ENCODE measurements at regions not wholly inside any gene's neighbourhood (a gene's known extent, or its start where the extent isn't known, plus 50 kb on each side); places are given as distances from the start of the nearest gene placed in this dataset.

DNA sequence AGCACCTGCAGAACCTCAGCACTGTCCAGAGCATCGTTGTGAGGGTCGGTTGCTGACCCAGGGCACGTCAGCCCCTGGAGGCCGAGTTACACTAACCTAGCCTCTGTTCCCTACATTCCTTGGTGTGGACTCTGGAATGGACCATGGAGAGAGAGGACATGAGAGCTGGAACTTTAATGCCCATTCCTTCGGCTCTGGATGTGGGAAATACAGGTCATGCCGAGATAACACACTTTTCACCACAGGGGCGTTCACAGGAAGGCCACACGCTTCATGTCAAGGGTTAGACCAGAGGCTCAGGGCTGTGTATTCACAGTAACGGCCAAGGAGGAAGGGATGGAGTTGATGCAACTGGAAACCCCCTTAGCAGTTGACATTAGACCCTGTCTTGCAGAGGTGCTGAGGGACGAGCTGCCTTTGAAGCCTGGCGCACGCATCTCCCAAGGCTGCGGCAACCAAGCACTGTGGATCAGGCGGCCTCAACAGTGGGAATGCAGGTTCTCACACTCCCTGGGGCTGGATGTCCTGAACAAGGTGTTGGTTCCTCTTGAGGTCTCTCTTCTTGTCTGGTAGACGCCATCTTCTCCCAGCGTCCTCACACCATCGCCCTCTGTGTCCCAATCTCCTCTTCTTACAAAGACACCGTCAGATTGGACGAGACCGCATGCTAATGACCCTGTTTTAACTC is 245.2 kb downstream of the KLF6 start:
- TF ChIP-seq, protein P1, sequence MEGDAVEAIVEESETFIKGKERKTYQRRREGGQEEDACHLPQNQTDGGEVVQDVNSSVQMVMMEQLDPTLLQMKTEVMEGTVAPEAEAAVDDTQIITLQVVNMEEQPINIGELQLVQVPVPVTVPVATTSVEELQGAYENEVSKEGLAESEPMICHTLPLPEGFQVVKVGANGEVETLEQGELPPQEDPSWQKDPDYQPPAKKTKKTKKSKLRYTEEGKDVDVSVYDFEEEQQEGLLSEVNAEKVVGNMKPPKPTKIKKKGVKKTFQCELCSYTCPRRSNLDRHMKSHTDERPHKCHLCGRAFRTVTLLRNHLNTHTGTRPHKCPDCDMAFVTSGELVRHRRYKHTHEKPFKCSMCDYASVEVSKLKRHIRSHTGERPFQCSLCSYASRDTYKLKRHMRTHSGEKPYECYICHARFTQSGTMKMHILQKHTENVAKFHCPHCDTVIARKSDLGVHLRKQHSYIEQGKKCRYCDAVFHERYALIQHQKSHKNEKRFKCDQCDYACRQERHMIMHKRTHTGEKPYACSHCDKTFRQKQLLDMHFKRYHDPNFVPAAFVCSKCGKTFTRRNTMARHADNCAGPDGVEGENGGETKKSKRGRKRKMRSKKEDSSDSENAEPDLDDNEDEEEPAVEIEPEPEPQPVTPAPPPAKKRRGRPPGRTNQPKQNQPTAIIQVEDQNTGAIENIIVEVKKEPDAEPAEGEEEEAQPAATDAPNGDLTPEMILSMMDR (IDR thresholded peaks at IDR 0.05; ENCODE audit: unreplicated experiment) = no peak
- H3K27me3 Mint-ChIP-seq (ENCODE audit: low read depth) = no peaks in the 10 kb centered on the region
- no peak for DNase-seq (ENCODE audit: low spot score in 2 of 2, unreplicated experiment in 2 of 2)
- H3K27ac Mint-ChIP-seq = no peak overlapping the region
- no peak overlapping the region for H3K4me3 Mint-ChIP-seq
- no peaks in the 10 kb centered on the region for H3K36me3 Mint-ChIP-seq
- no peaks in the 10 kb centered on the region for H3K9me3 Mint-ChIP-seq
- H3K4me1 Mint-ChIP-seq = peaks cover 21% of the 10 kb centered on the region

- Mint-ChIP-seq H3K4me1 (peaks cover 21% of the 10 kb centered on the region), H3K4me3 (no peak overlapping the region), H3K27me3 (ENCODE audit: low read depth) (no peaks in the 10 kb centered on the region), H3K36me3 (no peaks in the 10 kb centered on the region), H3K9me3 (no peaks in the 10 kb centered on the region), H3K27ac (peak overlapping the region; percentile 92)
- TF ChIP-seq, protein P1 (IDR thresholded peaks at IDR 0.05; ENCODE audit: unreplicated experiment) = no peak
- DNase-seq (ENCODE audit: low spot score in 2 of 2, unreplicated experiment in 2 of 2) = no peak
Observed at GRCh38 chr10:3538656-3539531, 246.1 kb downstream of the KLF6 start.

DNA sequence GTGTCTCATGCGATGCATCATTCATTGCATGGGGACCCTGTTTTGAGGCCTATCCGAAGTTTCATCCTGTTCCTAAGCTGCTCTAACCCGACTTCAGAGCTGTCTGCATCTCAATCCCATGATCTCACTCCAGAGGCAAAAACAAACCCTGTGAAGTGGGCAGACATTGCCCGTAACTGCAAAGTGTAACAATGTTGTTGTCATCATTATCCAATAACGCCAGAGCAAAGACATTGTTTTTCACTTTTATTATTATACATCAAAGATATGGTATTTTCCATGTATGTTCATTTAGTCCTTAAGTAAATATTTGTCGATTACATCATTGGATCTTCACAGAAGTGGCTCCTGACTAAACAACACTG is 246.7 kb downstream of the KLF6 start:
- TF ChIP-seq, protein P1 (IDR thresholded peaks at IDR 0.05; ENCODE audit: unreplicated experiment) = no peak
- no peaks in the 10 kb centered on the region for H3K27me3 Mint-ChIP-seq (ENCODE audit: low read depth)
- no peak for DNase-seq (ENCODE audit: low spot score in 2 of 2, unreplicated experiment in 2 of 2)
- H3K9me3 Mint-ChIP-seq = no peaks in the 10 kb centered on the region
- H3K4me3 Mint-ChIP-seq = no peak overlapping the region
- peak overlapping the region; percentile 92 for H3K27ac Mint-ChIP-seq
- no peaks in the 10 kb centered on the region for H3K36me3 Mint-ChIP-seq
- peaks cover 21% of the 10 kb centered on the region for H3K4me1 Mint-ChIP-seq

- Mint-ChIP-seq H3K27ac (no peak overlapping the region), H3K9me3 (no peaks in the 10 kb centered on the region), H3K27me3 (ENCODE audit: low read depth) (no peaks in the 10 kb centered on the region), H3K4me3 (no peak overlapping the region), H3K4me1 (peaks cover 17% of the 10 kb centered on the region), H3K36me3 (no peaks in the 10 kb centered on the region)
- TF ChIP-seq, protein P1 (IDR thresholded peaks at IDR 0.05; ENCODE audit: unreplicated experiment) = no peak
- no peak for DNase-seq (ENCODE audit: low spot score in 2 of 2, unreplicated experiment in 2 of 2)
Observed at GRCh38 chr10:3537518-3537917, 247.5 kb downstream of the KLF6 start.

- no peak overlapping the region for H3K27ac Mint-ChIP-seq
- no peaks in the 10 kb centered on the region for H3K36me3 Mint-ChIP-seq
- TF ChIP-seq, protein P1 (IDR thresholded peaks at IDR 0.05; ENCODE audit: unreplicated experiment) = no peak
- H3K27me3 Mint-ChIP-seq (ENCODE audit: low read depth) = no peaks in the 10 kb centered on the region
- H3K4me1 Mint-ChIP-seq = peaks cover 14% of the 10 kb centered on the region
- H3K4me3 Mint-ChIP-seq = no peak overlapping the region
- no peaks in the 10 kb centered on the region for H3K9me3 Mint-ChIP-seq
- no peak for DNase-seq (ENCODE audit: low spot score in 2 of 2, unreplicated experiment in 2 of 2)
Observed at GRCh38 chr10:3535001-3535400, 250.0 kb downstream of the KLF6 start.

Data from mesothelial cell of epicardium (in vitro differentiated cells).